DND-41 (cell line): ENCODE measurements at regions not wholly inside any gene's neighbourhood (a gene's known extent, or its start where the extent isn't known, plus 50 kb on each side); places are given as distances from the start of the nearest gene placed in this dataset.

Source experiments
- ATAC-seq: fragments of 200-7000 bp; cut with Tn5 transposase; 3 replicates; pipeline ENCODE4 v1.9.1; 2021; ENCODE audit warnings: low read depth; ENCODE audit not compliant: insufficient read depth
- DNase-seq: peaks from one replicate; pipeline ENCODE4 v3.0.0-alpha.2; 2020
- H2AFZ ChIP-seq: 2 replicates; pipeline ENCODE4 v1.6.0; 2012; ENCODE audit warnings: low read depth, low read length
- H3K27ac ChIP-seq: 2 replicates; pipeline ENCODE4 v1.5.1; 2012; ENCODE audit warnings: low read length, inconsistent platforms
- H3K27me3 ChIP-seq: fragments of 200-600 bp; sonication (generic); 2 replicates; pipeline ENCODE4 v1.6.0; 2012; ENCODE audit warnings: low read length, mild to moderate bottlenecking, inconsistent platforms; ENCODE audit not compliant: insufficient read depth, poor library complexity
- H3K36me3 ChIP-seq: 2 replicates; pipeline ENCODE4 v1.5.1; 2012; ENCODE audit warnings: low read length, inconsistent platforms; ENCODE audit not compliant: insufficient read depth
- H3K4me1 ChIP-seq: 2 replicates; pipeline ENCODE4 v1.5.1; 2012; ENCODE audit warnings: mild to moderate bottlenecking, low read length; ENCODE audit not compliant: insufficient read depth
- H3K4me2 ChIP-seq: 2 replicates; pipeline ENCODE4 v1.6.0; 2012; ENCODE audit warnings: mild to moderate bottlenecking, moderate library complexity, low read length, inconsistent platforms; ENCODE audit not compliant: insufficient read depth
- H3K4me3 ChIP-seq, 2 experiments: fragments of 200-600 bp in 1 of 2; shearing (Covaris generic) in 1 of 2; 2 replicates each; pipeline ENCODE4 v1.5.1; 2012 to 2016; ENCODE audit warnings: inconsistent platforms in 2 of 2, low read length in 2 of 2, mild to moderate bottlenecking in 2 of 2, low read depth in 1 of 2, moderate library complexity in 1 of 2
- H3K79me2 ChIP-seq: 2 replicates; pipeline ENCODE4 v1.6.0; 2012; ENCODE audit warnings: low read length, inconsistent platforms; ENCODE audit not compliant: insufficient read depth
- H3K9ac ChIP-seq: 2 replicates; pipeline ENCODE4 v1.6.0; 2012; ENCODE audit warnings: low read depth, mild to moderate bottlenecking, inconsistent platforms, low read length, moderate library complexity
- H3K9me3 ChIP-seq: 2 replicates; pipeline ENCODE4 v1.5.1; 2012; ENCODE audit warnings: low read length, moderate library complexity, mild to moderate bottlenecking, inconsistent platforms; ENCODE audit not compliant: insufficient read depth, severe bottlenecking
- H4K20me1 ChIP-seq: 2 replicates; pipeline ENCODE4 v1.6.0; 2012; ENCODE audit warnings: low read length; ENCODE audit not compliant: insufficient read depth
- CTCF ChIP-seq: IDR thresholded peaks from 2 replicates; pipeline ENCODE4 v1.5.1; 2012; ENCODE audit warnings: borderline replicate concordance, low read length, moderate library complexity, mild to moderate bottlenecking; ENCODE audit not compliant: poor library complexity, severe bottlenecking; ENCODE audit errors: extremely low read depth
- EZH2 ChIP-seq: IDR thresholded peaks from 3 replicates; pipeline ENCODE4 v1.6.1; 2012; ENCODE audit warnings: borderline replicate concordance, low read depth, mild to moderate bottlenecking, moderate library complexity, low read length, inconsistent platforms; ENCODE audit not compliant: severe bottlenecking

DNA sequence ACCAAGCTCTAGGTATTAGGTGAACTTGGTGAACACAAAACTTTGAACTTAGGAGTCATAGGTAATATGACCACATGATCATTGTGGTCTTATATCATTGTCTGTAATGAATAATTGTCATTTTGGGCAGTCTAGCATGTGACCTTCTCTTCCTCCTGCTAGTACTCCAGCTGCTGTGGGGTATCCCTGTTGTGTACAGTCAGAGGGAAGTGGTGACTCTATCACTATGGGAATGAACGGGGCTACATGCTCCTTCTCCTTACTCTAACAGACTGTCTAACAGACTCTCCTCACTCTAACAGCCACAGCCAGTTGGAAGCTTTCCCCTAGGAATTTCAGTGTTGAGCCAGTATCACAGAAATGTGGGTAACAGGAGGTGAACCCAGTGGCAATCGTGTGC is 68.2 kb upstream of the NEDD4L start:
- ATAC-seq = no peak
- Histone ChIP-seq H4K20me1 (no peaks in the 10 kb centered on the region), H3K9me3 (no peaks in the 10 kb centered on the region), H3K27ac (no peak overlapping the region), H3K9ac (no peak overlapping the region), H3K4me1 (no peaks in the 10 kb centered on the region), H2AFZ (no peak overlapping the region), H3K36me3 (no peaks in the 10 kb centered on the region), H3K27me3 (peaks cover 26% of the 10 kb centered on the region), H3K79me2 (no peaks in the 10 kb centered on the region), H3K4me3 (no peak overlapping the region), H3K4me2 (no peak overlapping the region)
- TF ChIP-seq CTCF = no peak
- no peak for DNase-seq

DNA sequence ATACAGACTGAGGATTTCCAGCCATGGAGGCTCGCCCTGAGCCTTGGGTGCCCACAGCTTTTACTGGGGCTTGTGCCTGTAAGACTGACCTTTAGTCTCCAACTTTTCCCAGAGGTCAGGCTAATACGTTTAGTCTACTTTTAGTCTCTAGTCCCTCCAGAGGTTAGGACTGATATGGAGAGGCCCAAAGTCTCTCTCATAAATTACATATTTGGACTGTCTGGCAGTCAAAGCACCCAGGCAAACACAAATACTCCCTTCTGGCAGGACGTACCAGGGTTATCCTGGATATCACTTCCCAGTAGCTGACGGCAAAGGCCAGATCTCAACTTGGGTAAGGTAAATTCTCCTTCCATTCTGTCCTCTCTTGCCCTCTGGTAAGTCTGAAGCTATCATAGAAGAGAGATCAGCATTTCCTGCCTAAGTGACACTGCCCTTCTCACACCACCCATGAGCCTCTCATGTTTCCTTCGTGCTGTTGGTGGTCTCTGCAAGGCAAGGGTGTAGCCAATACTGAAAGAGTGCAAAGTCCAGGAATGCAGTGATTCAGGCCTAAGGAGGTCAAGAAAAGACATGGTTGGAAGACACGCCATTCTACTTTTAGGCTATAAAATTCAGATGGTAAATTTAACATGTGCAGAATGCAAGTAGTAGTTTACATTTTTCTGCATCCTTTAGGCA is 69.3 kb upstream of the NEDD4L start:
- no peak overlapping the region for H3K4me2 ChIP-seq
- H3K4me1 ChIP-seq = no peaks in the 10 kb centered on the region
- no peak overlapping the region for H3K27ac ChIP-seq
- H4K20me1 ChIP-seq = no peaks in the 10 kb centered on the region
- TF ChIP-seq EZH2 = no peak
- no peak for TF ChIP-seq CTCF
- H3K4me3 ChIP-seq = no peak overlapping the region
- no peaks in the 10 kb centered on the region for H3K79me2 ChIP-seq
- ATAC-seq = no peak
- no peaks in the 10 kb centered on the region for H3K9me3 ChIP-seq
- no peak for DNase-seq
- no peak overlapping the region for H2AFZ ChIP-seq
- H3K9ac ChIP-seq = no peak overlapping the region
- no peaks in the 10 kb centered on the region for H3K36me3 ChIP-seq
- H3K27me3 ChIP-seq = peaks cover 26% of the 10 kb centered on the region

DNA sequence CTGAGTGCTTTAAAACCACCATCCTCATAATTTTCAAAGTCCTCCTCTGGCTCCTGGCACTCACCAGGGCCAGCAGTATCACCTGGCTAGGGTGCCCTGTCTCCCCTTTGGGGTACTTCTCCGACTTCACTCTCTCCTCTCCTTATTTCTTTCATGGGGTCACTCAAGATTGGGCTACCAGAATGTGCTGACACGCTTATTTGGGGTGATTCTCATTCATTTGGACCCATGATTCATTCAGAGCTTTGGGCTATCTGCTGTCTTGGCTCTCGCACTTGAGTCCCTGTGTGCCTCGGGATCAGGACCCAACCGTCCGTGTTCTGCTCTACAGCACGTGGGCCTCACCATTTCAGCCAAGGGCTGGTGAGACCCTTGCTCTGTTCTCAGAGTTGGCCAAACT is 70.1 kb upstream of the NEDD4L start:
- no peak overlapping the region for H2AFZ ChIP-seq
- no peak overlapping the region for H3K4me2 ChIP-seq
- H3K9ac ChIP-seq = no peak overlapping the region
- H3K4me3 ChIP-seq = no peak overlapping the region
- no peak for TF ChIP-seq EZH2
- no peak for TF ChIP-seq CTCF
- no peak for ATAC-seq
- H3K27me3 ChIP-seq = peaks cover 26% of the 10 kb centered on the region
- H3K4me1 ChIP-seq = no peaks in the 10 kb centered on the region
- no peaks in the 10 kb centered on the region for H3K79me2 ChIP-seq
- H3K36me3 ChIP-seq = no peaks in the 10 kb centered on the region
- no peak for DNase-seq
- H4K20me1 ChIP-seq = no peaks in the 10 kb centered on the region
- no peaks in the 10 kb centered on the region for H3K9me3 ChIP-seq
- no peak overlapping the region for H3K27ac ChIP-seq
